HG03103 (cell line): ENCODE measurements at regions not wholly inside any gene's neighbourhood (a gene's known extent, or its start where the extent isn't known, plus 50 kb on each side); places are given as distances from the start of the nearest gene placed in this dataset.
A peak's percentile ranks its signal among the peaks of the same experiment; 100 is the strongest.

Experiments used
- ATAC-seq: cut with Tn5 transposase; IDR thresholded peaks from one replicate; pipeline ENCODE4 v1.9.1; 2021; ENCODE audit warnings: low read depth; ENCODE audit not compliant: unreplicated experiment

DNA sequence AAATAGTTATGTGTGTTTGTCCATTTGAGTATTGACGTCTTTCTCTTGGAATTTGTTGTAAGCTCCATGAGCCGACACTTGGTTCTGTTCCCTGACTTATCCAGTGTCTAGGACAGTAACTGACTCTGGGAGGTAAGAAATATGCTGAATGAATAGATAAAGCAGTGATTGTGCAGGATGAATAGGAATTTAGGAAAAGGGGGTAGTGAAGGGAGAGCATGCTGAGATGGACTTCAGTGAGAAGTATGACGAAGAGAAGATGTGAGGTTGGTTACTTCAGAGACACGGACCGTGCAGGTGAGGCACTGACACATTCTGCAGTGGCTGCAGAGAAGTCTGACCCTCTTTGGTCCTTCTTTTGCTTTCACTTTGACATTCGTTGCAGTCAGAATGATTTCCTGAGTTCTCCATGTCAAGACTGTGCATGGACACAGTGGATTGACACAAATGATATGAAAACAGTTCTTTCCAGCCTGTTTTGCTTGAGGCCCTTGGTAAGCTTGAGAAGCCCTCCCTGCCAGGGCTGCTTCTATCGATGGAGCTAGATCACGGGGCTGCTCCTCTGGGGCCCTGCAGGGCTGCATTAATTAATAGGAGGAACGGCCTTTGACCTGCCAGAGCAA lies 261.5 kb upstream of the SORCS1 start:
- peak; percentile 58 for ATAC-seq

DNA sequence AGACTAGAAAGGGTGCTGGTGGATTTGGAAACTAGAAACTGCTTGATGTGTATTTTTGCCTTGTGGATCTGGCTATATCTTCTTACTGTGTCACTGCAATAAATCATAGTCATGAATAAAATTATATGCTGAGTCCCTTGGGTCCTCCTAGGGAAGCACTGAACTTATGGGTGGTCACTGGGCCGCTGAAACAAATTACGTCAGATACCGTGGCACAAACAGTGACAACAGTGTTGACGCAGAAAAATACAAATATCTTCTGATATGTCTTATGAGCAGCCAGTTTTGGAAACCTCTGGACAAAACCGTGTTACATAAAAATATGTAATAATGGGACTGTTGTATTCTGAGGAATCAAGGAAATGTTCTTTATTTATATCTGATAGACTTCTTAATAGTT lies 260.1 kb upstream of the SORCS1 start:
- ATAC-seq: no peak

DNA sequence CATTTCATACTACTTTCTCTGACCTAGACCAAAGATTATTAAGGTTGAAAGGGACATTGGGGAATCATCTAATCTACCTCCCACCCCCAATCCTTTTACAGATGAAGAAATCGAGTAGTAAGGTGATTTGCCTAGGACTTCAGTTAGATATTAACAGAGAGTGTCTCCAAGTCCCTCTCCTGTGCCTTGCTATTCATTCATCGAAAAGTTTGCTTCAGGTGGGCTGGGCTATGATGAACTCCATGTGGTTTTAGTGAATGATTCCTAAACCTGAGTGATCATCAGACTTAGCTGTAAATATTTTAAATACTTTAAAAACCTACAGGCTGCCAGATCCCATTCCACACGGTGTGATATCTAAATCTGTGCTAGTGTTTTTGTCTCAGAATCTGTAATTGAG lies 259.4 kb upstream of the SORCS1 start:
- no peak for ATAC-seq

DNA sequence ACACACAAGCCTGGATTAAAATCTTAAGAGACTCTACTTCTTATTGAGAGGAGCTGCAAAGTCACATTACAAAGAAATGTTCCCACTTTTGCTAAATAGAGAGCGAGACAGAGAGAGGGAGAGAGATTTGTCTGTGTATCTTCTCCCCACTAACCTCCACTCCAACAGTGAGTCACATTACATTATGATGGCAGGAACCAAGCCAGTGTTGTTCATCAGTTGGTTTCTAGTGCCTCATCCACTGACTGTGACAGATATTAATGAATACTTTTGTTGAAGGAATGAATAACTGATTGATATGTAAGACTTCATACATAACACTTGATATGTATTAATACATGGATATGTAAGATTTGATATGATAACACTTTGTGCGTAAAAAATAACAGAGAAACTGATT lies 258.2 kb upstream of the SORCS1 start:
- no peak for ATAC-seq

DNA sequence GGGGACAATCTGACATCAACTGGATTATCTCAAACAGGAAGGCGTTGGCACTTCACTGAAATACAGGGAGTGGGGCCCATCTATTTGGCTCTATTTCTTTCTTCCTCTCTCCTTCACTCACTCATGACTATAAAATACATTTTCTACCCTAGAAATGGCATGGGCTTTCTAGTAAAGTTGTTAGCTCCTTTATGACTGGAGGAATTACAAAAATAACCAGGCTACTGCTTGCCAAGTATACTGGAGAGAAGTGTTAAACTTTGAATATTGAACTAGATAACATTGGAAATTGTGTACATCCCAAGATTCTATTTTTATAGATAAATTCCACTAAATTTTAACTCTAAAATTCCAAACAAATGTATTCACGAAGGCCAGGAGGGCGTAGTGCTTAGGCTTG lies 255.7 kb upstream of the SORCS1 start:
- no peak for ATAC-seq

- peak; percentile 49 for ATAC-seq
These were observed 253.7 kb upstream of the SORCS1 start for GRCh38 chr10:107418085-107418806.

- no peak for ATAC-seq
These were observed 252.9 kb upstream of the SORCS1 start for GRCh38 chr10:107417446-107417845.

DNA sequence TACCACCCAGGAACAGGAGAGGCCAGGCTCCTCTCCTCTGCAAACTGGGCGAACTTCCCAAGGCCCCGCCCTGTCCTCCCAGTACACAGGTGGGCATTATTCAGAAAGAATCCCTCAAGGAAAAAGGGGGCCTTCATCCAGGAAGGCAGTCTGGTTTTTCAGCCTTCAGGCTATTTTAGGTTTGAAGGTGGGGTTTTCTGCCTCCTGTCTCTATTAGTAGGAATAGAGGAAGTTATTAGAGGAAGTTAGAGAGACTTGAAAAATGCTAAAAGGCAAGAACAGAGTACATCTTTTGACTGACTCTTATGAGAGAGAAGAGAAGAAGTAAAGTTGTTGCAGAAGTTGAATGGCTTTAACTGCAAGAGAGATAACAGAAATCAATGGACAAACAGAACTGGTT lies 250.9 kb upstream of the SORCS1 start:
- ATAC-seq: peak; percentile 66

DNA sequence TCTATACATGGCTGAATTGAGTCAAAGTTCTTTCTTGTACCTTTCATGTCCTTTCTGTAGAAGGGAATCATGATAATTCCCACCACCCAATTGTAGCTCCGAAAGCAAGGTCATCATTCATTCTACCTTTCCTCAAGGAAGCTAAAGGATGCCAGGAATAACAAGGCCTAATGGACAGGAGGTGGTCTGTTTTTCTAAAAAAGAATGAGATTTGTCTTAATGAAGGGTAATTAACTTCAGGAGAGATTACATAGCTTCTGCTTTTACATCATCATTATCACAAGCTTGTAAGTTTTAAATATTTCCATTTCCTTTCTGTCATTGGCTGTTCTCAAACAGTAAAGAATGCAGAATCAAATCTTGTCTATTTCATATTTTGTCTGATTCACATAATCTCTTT lies 249.5 kb upstream of the SORCS1 start:
- ATAC-seq: no peak

DNA sequence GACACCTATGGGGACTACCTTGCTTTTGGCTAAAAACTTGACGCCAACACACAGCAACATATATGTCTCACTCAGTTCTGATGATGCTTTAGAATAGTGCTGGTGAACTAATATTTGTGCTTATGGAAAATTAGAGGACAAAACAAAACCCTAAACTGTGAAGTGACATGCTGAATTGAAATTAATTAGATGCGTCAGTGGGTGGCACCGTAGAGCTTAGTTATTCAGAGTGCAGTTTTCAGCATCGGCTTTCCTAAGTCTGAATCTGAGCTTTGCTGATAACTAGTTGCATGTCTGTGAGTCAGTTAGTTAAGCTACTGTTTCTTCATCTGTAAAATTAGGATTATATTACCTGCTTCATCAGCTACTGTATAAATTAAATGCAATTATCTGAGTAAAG lies 245.0 kb upstream of the SORCS1 start:
- ATAC-seq: no peak

GRCh38 chr10:107398115-107398514 lies 233.6 kb upstream of the SORCS1 start:
- no peak for ATAC-seq

GRCh38 chr10:107391901-107392300 lies 227.4 kb upstream of the SORCS1 start:
- ATAC-seq: no peak

DNA sequence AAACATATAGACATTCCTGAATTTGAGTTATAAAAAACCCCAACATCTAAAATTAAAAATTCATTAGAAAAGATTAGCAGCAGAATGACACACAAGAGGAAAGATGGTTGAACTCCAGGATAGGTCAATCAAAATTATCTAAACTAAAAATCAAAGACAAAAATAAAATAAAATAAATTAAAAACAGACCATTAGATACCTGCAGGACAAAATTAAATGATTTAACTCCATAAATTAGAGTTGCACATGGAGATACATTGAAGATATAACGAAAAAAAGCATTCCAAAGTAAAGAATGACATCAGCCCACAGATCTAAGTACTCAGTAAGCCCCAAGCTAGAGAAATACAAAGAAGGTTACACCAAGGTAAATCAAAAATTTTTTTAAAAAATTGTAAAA lies 226.1 kb upstream of the SORCS1 start:
- no peak for ATAC-seq

DNA sequence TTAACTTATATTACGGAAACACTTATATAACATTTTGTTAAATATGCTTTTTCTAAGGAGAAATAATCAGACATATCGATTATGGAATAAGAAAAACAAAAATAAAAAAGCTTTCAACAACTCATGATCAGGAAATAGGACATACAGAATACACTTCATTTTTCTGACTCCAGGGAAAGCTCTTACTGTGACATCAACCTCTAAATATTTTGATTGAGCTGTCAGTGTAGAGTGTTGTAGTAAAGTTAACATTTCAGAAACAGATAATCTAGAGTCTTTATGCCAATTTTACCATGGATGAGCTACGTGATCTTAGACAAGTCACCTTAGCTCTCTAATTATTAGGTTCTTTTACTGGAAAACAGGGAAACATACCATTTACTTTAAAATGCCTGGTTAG lies 218.9 kb upstream of the SORCS1 start:
- ATAC-seq: no peak

DNA sequence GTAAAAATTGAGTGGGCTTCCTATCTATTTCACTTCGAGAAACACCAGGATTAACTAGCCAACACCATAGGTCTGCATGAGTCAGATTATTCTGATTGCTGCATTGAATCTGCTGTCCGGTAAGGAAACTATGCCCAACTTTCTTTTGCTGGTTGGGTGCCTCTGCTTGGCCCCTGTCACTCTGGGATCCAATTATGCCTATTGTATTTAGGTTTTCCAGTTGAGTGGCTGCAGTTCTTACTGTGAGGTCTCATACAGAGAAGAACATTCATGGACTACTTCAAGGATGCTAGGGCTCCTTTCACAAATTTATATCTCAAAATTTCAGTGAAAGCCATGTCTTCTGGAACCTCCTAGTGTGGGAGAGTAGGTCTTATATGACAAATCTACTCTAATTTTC lies 215.1 kb upstream of the SORCS1 start:
- no peak for ATAC-seq

DNA sequence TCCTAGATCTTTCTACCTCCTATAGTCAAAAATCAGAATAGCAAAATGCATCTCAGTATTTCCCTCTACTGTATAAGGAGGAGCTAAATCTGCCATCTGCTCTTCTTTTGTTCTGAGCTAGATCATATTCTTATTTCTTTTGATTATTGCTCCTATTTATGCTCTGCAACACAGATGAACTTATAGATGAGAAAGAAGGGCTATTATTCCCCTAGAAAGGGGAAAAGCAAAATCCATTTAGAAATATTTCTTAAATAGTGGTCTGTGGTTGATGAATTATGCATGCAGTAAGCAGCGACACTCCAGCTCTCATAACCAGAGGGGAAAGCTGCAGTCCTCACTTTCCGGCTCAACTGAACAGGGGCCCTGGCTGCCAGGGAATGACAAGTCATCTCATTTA lies 207.3 kb upstream of the SORCS1 start:
- no peak for ATAC-seq

DNA sequence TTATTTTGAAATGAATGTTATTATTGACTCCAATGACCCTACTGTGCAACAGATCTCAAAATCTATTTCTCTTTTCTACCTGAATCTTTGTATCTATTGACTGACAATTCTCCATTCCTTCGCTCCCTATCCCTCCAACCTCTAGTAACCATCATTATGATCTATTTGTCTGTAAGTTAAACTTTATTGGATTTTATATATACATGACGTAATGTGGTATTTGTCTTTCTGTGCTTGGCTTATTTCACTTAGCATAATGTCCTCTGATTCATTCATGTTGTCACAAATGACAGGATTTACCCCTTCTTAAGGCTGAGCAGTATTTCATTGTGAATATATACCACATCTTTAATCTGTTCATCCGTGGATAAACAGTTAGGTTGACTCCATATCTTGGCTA lies 200.4 kb upstream of the SORCS1 start:
- ATAC-seq: no peak

DNA sequence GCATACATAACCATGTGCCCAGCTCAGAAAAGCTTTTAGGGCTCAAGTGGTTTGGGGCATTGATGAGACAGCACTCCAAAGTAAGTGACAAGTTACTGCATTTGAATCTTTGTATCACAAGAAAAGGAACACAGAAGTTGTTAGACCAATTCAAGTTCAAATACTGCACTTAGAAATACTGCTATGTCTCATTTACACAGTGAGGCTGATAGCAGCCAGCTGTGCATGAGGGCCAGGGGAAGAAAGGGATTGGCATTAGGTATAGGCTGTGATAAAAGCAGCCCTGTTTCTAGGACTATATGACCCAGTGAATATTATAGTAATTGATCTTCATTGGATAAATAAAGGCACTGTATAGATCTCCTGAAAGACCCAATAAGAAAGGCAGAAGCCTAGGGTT lies 197.8 kb upstream of the SORCS1 start:
- no peak for ATAC-seq

DNA sequence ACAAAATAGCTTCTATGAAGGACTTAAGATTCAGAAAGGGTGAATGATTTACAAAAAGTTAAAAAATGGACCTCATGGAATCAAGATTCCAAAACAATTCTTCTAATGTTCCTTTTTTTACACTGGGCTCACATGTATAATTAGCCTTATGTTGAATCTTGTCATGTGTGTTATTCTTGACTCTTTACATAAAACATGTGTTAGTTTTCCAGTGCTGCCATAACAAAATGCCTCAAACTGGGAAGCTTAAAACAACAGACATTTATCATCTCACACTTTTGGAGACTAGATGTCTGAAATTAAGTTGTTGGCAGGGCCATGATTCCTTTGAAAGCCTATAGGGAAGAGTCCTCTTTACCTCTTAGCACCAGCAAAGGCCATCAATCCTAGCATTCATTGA lies 192.5 kb upstream of the SORCS1 start:
- no peak for ATAC-seq

DNA sequence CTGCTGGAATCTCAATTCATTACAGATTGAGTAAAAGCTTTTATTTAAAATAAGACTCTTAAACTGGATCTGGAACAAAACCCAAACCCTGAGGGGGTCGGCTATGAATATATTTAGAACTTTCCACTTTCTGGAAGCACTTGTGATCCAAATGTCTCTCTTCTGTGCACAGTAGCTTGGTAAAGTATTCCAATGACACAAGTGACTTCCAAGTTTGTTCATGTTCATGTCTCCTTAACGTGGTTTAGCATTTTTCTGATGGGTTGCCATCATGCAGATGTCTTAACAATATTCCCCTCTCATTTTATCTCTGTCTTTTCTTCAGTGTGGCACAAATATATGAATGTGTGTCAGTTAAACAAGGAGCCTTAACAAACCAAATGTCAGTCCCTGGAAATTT lies 191.9 kb upstream of the SORCS1 start:
- ATAC-seq: no peak

DNA sequence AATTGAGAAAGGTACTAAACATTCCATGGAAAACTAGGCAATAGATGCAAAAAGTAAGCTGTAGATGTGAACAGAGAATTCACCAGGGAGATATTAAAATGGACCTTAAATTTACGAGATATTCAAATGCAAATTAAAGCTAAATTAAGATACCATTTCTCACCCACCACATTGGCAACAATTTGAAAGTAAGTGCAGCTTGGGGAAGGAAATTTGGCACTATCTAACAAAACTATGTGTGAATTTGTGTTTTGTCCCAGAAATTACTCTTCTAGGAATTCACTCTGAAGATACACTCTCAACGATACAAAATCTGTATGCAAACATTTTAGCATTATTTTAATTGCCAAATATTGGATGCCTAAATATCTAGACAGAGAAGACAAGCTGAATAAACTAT lies 178.2 kb upstream of the SORCS1 start:
- no peak for ATAC-seq

- no peak for ATAC-seq
These were observed 176.8 kb upstream of the SORCS1 start for GRCh38 chr10:107341281-107341680.

GRCh38 chr10:107340326-107340725 lies 175.8 kb upstream of the SORCS1 start:
- ATAC-seq: no peak
